HG03064 (cell line): ENCODE measurements at regions not wholly inside any gene's neighbourhood (a gene's known extent, or its start where the extent isn't known, plus 50 kb on each side); places are given as distances from the start of the nearest gene placed in this dataset.
"Not testable (repeated sequence)": the region's sequence is repeated elsewhere in the genome, so short reads cannot be mapped to it uniquely, and the experiment has no call there.

Experiments
- ATAC-seq: cut with Tn5 transposase; IDR thresholded peaks from one replicate; pipeline ENCODE4 v1.9.1; 2021; ENCODE audit warnings: low read depth; ENCODE audit not compliant: unreplicated experiment

- no peak for ATAC-seq
These were observed 369.6 kb upstream of the POT1 start for GRCh38 chr7:125299003-125299765.

DNA sequence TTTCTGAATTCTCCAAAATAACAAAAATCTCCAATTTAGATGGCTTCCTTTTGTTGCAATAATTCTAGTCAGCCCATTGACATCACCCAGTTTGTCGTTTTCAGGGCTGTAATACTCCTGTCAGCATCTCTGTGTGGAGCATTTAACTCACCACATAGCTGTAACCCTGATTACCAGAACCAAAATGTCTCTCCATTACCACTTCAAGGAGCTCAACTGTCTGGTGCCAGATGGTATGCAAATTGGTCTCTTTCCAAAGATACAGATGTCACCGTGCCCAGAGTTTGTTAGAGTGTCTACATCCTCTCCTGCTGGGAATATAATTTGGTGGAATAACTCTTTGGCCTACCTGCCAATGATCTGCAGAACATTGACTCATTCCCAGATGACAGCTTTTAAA, 350.3 kb upstream of the POT1 start:
- no peak for ATAC-seq

DNA sequence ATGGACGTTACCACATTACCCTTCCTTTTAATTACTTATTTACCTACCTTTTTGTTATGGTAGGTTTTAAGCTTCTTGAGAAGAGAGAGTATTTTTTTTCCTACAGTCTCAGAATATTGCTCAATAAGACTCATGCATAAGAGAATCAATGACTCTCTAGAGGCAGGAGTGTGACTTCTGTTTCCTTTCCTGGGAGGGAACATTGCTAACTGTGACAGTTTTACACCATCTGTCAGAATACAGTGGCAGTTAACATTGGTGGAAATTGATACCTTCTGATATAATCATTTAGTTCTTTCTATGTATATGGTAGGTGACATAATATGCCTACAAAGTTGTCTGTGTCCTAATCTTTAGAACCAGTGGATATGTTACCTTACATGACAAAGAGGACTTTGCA, 348.7 kb upstream of the POT1 start:
- ATAC-seq, result no peak

DNA sequence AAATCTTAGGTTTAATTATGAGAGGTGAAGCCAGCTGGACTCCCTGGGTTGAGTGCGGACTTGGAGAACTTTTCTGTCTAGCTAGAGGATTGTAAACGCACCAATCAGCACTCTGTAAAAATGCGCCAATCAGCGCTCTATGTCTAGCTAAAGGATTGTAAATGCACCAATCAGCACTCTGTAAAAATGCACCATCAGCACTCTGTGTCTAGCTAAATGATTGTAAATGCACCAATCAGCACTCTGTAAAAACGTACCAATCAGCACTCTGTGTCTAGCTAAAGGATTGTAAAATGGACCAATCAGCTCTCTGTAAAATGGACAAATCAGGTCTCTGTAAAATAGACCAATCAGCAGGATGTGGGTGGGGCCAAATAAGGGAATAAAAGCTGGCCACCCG, 345.1 kb upstream of the POT1 start:
- ATAC-seq, result not testable (repeated sequence)

- not testable (repeated sequence) for ATAC-seq
These were observed 334.7 kb upstream of the POT1 start for GRCh38 chr7:125264174-125264856.

GRCh38 chr7:125258876-125259417, 329.3 kb upstream of the POT1 start:
- ATAC-seq, result not testable (repeated sequence)

DNA sequence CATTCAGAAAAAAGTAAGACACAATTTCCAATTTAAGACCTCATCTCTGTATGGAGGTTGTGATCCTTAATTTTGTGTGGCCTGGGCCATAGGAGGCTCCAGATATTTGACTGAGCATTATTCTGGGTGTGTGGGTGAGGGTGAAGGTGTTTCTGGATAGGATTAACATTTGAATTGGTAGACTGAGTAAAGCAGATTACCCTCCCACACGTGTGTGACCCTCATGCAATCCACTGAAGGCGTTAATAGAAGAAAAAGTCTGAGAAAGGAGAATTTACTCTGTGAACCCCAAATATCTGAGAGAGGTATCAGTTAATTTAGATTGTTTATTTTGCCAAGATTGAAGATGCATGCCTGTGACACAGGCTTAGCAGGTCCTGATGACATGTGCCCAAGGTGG, 328.0 kb upstream of the POT1 start:
- no peak for ATAC-seq

- ATAC-seq, result no peak
These were observed 326.8 kb upstream of the POT1 start for GRCh38 chr7:125256446-125256845.

- no peak for ATAC-seq
These were observed 326.2 kb upstream of the POT1 start for GRCh38 chr7:125255810-125256209.

- ATAC-seq, result no peak
These were observed 324.9 kb upstream of the POT1 start for GRCh38 chr7:125254566-125254965.

DNA sequence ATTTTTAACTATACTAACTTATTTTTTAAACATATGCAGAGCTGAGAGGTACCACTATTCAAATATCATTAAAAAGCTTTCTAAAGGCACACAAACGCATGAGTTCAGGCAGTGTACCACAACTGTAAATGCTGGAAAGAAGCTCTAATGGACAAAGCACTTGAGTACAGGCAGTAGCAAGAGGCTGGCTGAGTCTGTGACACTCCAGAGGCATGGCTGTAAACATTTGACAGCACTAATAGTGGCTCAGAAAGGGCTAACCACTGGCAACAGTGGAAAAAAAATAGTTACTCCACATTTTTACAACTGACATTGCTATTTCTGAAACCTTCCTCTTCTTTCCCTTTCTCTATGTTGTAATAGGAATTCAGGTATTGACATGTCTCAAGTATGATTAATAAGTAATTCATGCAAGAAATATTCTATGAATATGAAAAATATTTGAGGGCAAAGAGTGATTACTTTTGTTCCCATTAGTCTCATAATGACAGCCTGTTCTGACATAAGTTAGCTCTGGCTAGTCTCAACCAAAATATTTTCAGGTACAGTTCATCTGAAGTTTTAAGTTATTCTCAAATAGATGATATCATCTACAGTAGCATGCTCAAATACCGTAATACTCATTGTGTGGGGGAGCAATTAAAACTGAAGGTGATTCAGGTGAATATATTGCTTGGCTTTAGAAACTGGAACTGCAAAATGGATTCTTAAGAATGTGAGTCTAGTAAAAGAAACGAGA, 324.0 kb upstream of the POT1 start:
- ATAC-seq, result no peak

- ATAC-seq, result no peak
These were observed 318.0 kb upstream of the POT1 start for GRCh38 chr7:125247514-125248098.

DNA sequence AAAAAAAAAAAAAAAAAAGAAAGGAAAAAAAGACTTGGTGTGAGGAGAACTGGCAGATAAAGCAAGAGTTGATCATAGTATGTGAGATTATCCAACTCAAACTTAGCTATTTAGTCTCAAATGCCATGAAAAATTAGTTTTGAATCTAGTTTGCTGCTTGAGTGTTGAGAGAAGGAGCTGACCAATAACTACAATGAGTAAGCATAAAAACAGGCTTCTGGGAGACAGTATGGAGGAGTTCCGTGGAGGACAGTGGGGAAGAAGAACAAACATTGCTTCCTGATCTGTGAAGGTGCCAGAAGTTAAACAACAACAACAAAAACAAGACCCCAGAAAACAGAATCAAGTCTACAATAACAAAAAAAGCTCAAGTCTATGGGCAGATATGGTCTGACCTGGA, 317.1 kb upstream of the POT1 start:
- ATAC-seq, result no peak

DNA sequence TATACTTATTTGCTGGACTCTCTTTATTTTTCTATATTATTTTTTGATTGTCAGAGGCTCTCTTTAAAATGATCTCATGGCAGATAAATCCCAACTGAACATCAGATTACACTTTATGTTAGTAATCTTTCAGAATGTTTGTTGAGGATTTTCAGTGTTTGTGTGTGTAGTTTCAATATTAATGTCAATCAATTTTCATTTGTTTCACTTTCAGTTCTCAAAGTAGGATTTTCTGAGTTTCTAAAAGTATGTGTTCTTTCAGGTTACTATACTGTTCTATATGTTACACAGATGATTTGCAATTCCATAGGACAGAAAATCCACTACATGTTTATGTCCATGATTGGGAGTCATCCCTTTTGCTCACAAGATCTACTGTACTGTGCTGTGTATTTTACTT, 311.9 kb upstream of the POT1 start:
- no peak for ATAC-seq

GRCh38 chr7:125222596-125222995, 293.0 kb upstream of the POT1 start:
- ATAC-seq, result no peak

- no peak for ATAC-seq
These were observed 288.5 kb upstream of the POT1 start for GRCh38 chr7:125218076-125218475.

DNA sequence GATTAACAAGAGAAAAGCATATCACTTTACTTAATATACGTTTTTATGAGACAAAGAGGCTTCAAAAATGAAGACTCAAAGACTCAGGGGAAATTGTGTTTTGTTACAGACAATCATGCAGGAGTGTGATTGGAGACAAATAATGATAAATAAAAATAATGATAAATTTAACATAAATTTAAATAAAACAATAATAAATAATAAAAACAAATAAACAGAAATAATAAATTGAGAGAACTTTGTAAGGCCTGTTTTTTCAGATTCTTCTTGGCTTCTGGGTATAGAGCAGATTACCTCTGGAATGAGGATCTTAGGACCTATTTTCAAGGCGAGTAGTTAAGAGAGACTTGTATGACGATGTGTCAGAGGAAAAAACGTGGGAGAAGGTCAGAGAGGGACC, 271.4 kb upstream of the POT1 start:
- no peak for ATAC-seq

DNA sequence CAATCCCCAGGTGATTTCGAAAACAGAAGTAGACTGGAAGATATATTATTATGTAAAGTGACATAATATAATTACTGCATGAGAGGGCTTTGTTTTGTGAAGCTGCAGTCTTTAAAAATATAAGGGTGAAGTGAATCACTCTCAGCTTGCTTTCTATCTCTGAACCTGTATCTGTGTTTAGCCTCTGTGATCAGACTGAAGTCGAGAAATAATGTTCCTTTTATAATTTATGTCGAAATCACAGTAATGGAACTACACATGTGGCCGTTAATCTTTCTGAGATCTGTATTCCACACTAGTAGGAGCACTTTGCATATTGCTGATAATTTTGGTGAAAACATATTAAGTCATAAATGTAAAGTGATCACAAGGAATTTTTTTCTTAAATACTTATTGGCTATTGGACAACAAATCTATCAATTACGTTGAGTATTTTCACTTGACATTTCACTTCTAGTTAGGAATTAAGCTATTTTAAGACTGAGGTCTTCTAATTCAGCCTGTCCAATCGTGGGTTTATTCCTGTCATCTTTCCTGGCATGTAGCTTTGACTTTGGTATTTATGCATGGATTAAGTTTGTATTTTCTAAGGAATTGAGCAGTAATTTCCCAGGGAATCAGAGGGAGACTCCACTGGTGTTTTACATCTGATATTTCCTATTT, 268.2 kb upstream of the POT1 start:
- no peak for ATAC-seq

- ATAC-seq, result no peak
These were observed 265.5 kb upstream of the POT1 start for GRCh38 chr7:125195156-125195555.

DNA sequence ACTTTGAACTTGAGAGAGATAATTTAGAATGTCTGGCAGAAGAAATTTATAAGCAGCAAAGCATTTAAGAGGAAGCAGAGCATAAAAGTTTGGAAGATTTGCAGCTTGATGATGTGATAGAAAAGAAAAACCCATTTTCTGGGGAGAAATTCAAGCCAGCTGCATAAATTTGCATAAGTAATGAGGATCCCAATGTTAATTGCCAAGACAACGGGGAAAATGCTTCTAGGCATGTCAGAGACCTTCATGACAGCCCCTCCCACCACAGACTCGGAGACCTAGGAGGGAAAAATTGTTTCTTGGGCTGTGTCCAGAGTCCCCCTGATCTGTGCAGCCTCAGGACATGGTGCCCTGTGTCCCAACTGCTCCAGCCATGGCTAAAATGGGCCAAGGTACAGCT, 263.6 kb upstream of the POT1 start:
- no peak for ATAC-seq
